ENCODE measurements at regions not wholly inside any gene's neighbourhood (a gene's known extent, or its start where the extent isn't known, plus 50 kb on each side); places are given as distances from the start of the nearest gene placed in this dataset.

GRCh38 chr21:35905963-35906345 lies 154.4 kb downstream of the SETD4 start:
- peak overlapping the region in 3 of 4 donors; percentile 7 to 79 (median 46) for H3K27ac ChIP-seq
- WGBS, 2 donors, result 87 to 92% methylated on average over 8 of the region's 8 CpGs
- peaks cover 0 to 11% (median 5%) of the 10 kb centered on the region in 4 donors for H3K4me1 ChIP-seq
- ATAC-seq (ENCODE audit: low FRiP score in 2 of 2) (peak in 1 of 2 donors; percentile 55), DNase-seq (no peak)
- TF ChIP-seq CTCF (IDR thresholded peaks at IDR 0.05) (no peak), EP300 (IDR thresholded peaks at IDR 0.05) (no peak), POLR2AphosphoS5 (IDR thresholded peaks at IDR 0.05) (no peak), POLR2A (IDR thresholded peaks at IDR 0.05) (no peak)
- no peaks in the 10 kb centered on the region for H3K9me3 ChIP-seq
- no peaks in the 10 kb centered on the region for H3K36me3 ChIP-seq
- no peaks in the 10 kb centered on the region for H3K27me3 ChIP-seq
- H3K4me3 ChIP-seq, result no peak overlapping the region

GRCh38 chr21:35905096-35905962 lies 155.0 kb downstream of the SETD4 start:
- Histone ChIP-seq H3K36me3 (no peaks in the 10 kb centered on the region), H3K27ac (peak overlapping the region in 3 of 4 donors; percentile 7 to 79 (median 46)), H3K9me3 (no peaks in the 10 kb centered on the region), H3K4me1 (peaks cover 0 to 11% (median 5%) of the 10 kb centered on the region in 4 donors), H3K27me3 (no peaks in the 10 kb centered on the region), H3K4me3 (peak overlapping the region in 1 of 4 donors; percentile 12)
- TF ChIP-seq POLR2AphosphoS5 (IDR thresholded peaks at IDR 0.05), result no peak
- TF ChIP-seq POLR2A (IDR thresholded peaks at IDR 0.05), result peak in 1 of 4 donors; percentile 48
- no peak for TF ChIP-seq CTCF (IDR thresholded peaks at IDR 0.05)
- TF ChIP-seq EP300 (IDR thresholded peaks at IDR 0.05), result no peak
- ATAC-seq (ENCODE audit: low FRiP score in 2 of 2), result peak; percentile 75 to 91
- DNase-seq, result peak in 1 of 2 donors; percentile 23
- 49 to 59% methylated on average over 11 of the region's 11 CpGs for WGBS, 2 donors

- no peaks in the 10 kb centered on the region for H3K27me3 ChIP-seq
- TF ChIP-seq CTCF (IDR thresholded peaks at IDR 0.05), result no peak
- no peak for TF ChIP-seq POLR2AphosphoS5 (IDR thresholded peaks at IDR 0.05)
- TF ChIP-seq POLR2A (IDR thresholded peaks at IDR 0.05), result no peak
- TF ChIP-seq EP300 (IDR thresholded peaks at IDR 0.05), result no peak
- no peak overlapping the region for H3K4me3 ChIP-seq
- H3K27ac ChIP-seq, result no peak overlapping the region
- no peaks in the 10 kb centered on the region for H3K9me3 ChIP-seq
- DNase-seq (no peak), ATAC-seq (ENCODE audit: low FRiP score in 2 of 2) (no peak)
- 65 to 68% methylated on average over 4 of the region's 4 CpGs for WGBS, 2 donors
- peaks cover 0 to 5% (median 4%) of the 10 kb centered on the region in 4 donors for H3K4me1 ChIP-seq
- no peaks in the 10 kb centered on the region for H3K36me3 ChIP-seq
These were observed 159.8 kb downstream of the SETD4 start for GRCh38 chr21:35900539-35900938.

GRCh38 chr21:35896060-35896459 lies 164.3 kb downstream of the SETD4 start:
- 85 to 99% methylated on average over 3 of the region's 3 CpGs for WGBS, 2 donors
- DNase-seq (no peak), ATAC-seq (ENCODE audit: low FRiP score in 2 of 2) (no peak)
- Histone ChIP-seq H3K27ac (no peak overlapping the region), H3K27me3 (no peaks in the 10 kb centered on the region), H3K36me3 (no peaks in the 10 kb centered on the region), H3K4me1 (no peaks in the 10 kb centered on the region), H3K4me3 (no peak overlapping the region), H3K9me3 (no peaks in the 10 kb centered on the region)
- TF ChIP-seq POLR2A (IDR thresholded peaks at IDR 0.05) (no peak), POLR2AphosphoS5 (IDR thresholded peaks at IDR 0.05) (no peak), CTCF (IDR thresholded peaks at IDR 0.05) (no peak), EP300 (IDR thresholded peaks at IDR 0.05) (no peak)

Data from upper lobe of left lung (tissue), 6 donors.